ENCODE measurements at regions not wholly inside any gene's neighbourhood (a gene's known extent, or its start where the extent isn't known, plus 50 kb on each side); places are given as distances from the start of the nearest gene placed in this dataset.

DNA sequence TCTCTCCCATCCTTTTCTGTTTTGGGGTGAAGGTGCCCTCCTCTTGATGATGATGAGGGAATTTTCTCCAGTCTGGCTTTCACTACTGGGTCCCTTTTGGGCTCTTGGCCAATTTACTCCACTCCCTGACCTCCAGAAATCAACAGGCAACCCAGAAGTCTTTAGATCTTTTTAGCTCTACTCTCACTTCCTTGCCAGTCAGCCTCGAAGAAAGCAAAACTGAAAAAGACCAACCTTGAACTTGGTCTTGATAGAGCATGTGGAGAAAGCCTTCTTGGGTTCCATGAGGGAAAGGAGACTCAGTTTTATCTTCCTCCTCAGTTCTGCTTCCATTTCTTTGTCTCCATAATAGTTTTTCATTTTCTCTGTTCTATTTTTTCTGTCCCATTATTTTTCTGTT, 91.4 kb upstream of the NPVF start:
- intact Hi-C loops (cut with DNase I; ENCODE audit: low total_unique reads), result no loop called here
- no peaks in the 10 kb centered on the region for H3K27me3 ChIP-seq
- no peak overlapping the region for H3K27ac ChIP-seq
- no peaks in the 10 kb centered on the region for H3K9me3 ChIP-seq
- no peak overlapping the region for H3K4me3 ChIP-seq
- no peaks in the 10 kb centered on the region for H3K4me1 ChIP-seq
- H3K36me3 ChIP-seq (ENCODE audit: low read depth, missing control alignments), result no peaks in the 10 kb centered on the region
- TF ChIP-seq POLR2A (IDR thresholded peaks at IDR 0.05), result no peak
- no peak for TF ChIP-seq CTCF (IDR thresholded peaks at IDR 0.05)
- DNase-seq, result no peak
- 25 to 31% methylated on average over 1 of the region's 1 CpG for WGBS, 2 donors

- intact Hi-C loops (cut with DNase I; ENCODE audit: low total_unique reads), result no loop called here
- TF ChIP-seq CTCF (IDR thresholded peaks at IDR 0.05) (no peak), POLR2A (IDR thresholded peaks at IDR 0.05) (no peak)
- WGBS, 2 donors, result 70 to 72% methylated on average over 2 of the region's 2 CpGs
Observed at GRCh38 chr7:25320791-25321190, 92.5 kb upstream of the NPVF start.

GRCh38 chr7:25321424-25321823, 93.1 kb upstream of the NPVF start:
- Histone ChIP-seq H3K36me3 (ENCODE audit: low read depth, missing control alignments) (no peaks in the 10 kb centered on the region), H3K4me1 (no peaks in the 10 kb centered on the region), H3K27ac (no peak overlapping the region), H3K27me3 (no peaks in the 10 kb centered on the region), H3K9me3 (no peaks in the 10 kb centered on the region), H3K4me3 (no peak overlapping the region)
- DNase-seq, result no peak
- intact Hi-C loops (cut with DNase I; ENCODE audit: low total_unique reads), result no loop called here
- WGBS, 2 donors, result 47 to 58% methylated on average over 5 of the region's 5 CpGs
- no peak for TF ChIP-seq POLR2A (IDR thresholded peaks at IDR 0.05)
- TF ChIP-seq CTCF (IDR thresholded peaks at IDR 0.05), result no peak

More at GRCh38 chr7:25320791-25321190, 92.5 kb upstream of the NPVF start:
- Histone ChIP-seq H3K4me3 (no peak overlapping the region), H3K9me3 (no peaks in the 10 kb centered on the region), H3K4me1 (no peaks in the 10 kb centered on the region), H3K27ac (no peak overlapping the region), H3K36me3 (ENCODE audit: low read depth, missing control alignments) (no peaks in the 10 kb centered on the region), H3K27me3 (no peaks in the 10 kb centered on the region)
- no peak for DNase-seq

DNA sequence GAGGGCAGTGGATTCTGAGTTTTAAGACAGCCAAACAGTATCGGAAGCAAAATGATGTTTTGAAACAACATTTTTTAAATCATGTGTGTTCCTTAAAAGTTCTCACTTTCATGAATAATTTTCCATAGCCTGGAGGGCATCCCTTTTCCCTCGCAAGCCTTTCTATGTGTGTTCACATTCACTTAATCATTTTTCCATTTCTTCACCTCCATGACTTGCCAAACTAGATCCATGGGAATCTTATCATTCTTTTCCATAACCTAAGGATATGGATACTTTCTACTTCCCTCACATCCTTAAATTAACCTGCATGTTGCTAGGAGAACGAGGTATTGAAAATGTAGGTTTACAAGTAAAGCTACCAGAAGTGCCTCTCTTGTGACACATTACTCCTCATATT, 94.2 kb upstream of the NPVF start:
- H3K4me1 ChIP-seq, result no peaks in the 10 kb centered on the region
- no peaks in the 10 kb centered on the region for H3K9me3 ChIP-seq
- no peaks in the 10 kb centered on the region for H3K36me3 ChIP-seq (ENCODE audit: low read depth, missing control alignments)
- H3K27me3 ChIP-seq, result no peaks in the 10 kb centered on the region
- WGBS, 2 donors, result 89 to 91% methylated on average over 3 of the region's 3 CpGs
- no peak for TF ChIP-seq CTCF (IDR thresholded peaks at IDR 0.05)
- no peak for DNase-seq
- H3K4me3 ChIP-seq, result no peak overlapping the region
- intact Hi-C loops (cut with DNase I; ENCODE audit: low total_unique reads), result no loop called here
- H3K27ac ChIP-seq, result no peak overlapping the region

DNA sequence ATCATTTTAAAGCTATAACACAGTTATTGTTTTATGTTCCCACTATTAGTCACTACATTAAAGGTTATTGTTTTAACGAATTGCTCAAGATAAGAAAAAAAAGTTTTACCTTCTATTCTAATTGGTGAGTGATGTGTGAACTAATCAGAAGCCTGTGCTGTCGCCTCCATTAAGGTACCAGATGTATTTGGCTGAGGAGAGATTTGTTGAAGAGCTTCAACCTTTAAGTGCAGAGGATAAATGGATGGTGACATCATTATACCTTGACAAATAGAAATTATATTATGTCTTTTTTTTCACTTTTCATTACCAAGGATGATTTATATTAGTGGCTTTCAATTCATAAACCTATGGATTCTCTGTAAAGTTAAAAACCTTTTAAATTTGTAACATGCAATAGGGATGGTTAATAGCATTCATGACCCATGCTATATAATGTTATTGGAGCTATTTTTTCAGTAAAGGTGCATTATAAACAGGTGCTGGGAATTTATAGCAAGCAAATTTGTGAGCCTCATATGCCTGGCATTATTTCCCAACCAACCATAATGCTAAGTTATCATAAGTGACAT, 97.0 kb upstream of the NPVF start:
- intact Hi-C loops (cut with DNase I; ENCODE audit: low total_unique reads), result no loop called here
- Histone ChIP-seq H3K36me3 (ENCODE audit: low read depth, missing control alignments) (no peaks in the 10 kb centered on the region), H3K27ac (no peak overlapping the region), H3K4me1 (no peaks in the 10 kb centered on the region), H3K4me3 (no peak overlapping the region), H3K9me3 (no peaks in the 10 kb centered on the region), H3K27me3 (no peaks in the 10 kb centered on the region)
- TF ChIP-seq CTCF (IDR thresholded peaks at IDR 0.05), result no peak
- TF ChIP-seq POLR2A (IDR thresholded peaks at IDR 0.05), result no peak
- no peak for DNase-seq
- WGBS, 2 donors, result 84% methylated on average over 2 of the region's 2 CpGs

All from testis (tissue), 2 donors.